GM12873 (cell line): ENCODE measurements at regions not wholly inside any gene's neighbourhood (a gene's known extent, or its start where the extent isn't known, plus 50 kb on each side); places are given as distances from the start of the nearest gene placed in this dataset.

ENCODE experiments used
- TF ChIP-seq, protein P1 (sequence below): IDR thresholded peaks from 2 replicates; pipeline ENCODE4 v1.5.1; 2012; ENCODE audit warnings: low read depth, mild to moderate bottlenecking, moderate library complexity, low read length, control low read depth; ENCODE audit not compliant: insufficient read depth; ENCODE audit errors: missing control alignments

DNA sequence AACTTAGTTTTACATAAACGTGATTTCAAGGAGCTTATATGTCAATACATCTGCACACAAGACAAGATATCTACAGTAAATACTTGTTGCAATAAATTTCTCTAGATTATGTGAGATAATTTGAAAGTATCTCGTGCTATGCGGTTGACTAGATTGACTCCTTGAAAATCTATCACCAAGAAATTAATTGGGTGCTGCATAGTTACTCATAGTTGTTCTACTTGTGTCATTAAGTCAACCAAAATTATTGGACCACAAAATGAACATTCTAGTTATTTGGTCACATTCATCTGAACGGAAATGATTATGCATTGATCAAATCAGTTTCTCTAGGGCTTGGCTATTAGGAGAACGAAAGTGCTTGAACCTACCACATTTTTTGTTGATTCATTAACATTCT lies 2291.5 kb downstream of the PCDH9 start:
- TF ChIP-seq, protein P1, sequence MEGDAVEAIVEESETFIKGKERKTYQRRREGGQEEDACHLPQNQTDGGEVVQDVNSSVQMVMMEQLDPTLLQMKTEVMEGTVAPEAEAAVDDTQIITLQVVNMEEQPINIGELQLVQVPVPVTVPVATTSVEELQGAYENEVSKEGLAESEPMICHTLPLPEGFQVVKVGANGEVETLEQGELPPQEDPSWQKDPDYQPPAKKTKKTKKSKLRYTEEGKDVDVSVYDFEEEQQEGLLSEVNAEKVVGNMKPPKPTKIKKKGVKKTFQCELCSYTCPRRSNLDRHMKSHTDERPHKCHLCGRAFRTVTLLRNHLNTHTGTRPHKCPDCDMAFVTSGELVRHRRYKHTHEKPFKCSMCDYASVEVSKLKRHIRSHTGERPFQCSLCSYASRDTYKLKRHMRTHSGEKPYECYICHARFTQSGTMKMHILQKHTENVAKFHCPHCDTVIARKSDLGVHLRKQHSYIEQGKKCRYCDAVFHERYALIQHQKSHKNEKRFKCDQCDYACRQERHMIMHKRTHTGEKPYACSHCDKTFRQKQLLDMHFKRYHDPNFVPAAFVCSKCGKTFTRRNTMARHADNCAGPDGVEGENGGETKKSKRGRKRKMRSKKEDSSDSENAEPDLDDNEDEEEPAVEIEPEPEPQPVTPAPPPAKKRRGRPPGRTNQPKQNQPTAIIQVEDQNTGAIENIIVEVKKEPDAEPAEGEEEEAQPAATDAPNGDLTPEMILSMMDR, result no peak

DNA sequence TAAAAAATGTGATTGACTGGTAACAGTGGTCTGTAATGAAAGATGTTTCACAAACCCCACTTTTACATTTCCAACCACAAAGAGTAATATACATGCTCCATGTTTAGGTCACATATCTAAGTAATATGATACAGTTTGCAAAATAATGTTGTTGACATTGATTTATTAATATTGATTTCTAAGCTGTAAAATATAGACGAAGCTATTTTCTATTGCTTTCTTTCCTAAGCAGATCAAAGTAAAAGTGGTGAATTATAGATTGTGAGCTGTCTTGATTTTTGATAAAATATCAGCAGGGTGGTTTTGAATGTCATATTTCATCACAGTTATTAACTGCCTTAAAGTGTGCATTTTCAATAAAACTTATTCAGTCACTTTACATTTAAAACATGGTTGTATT lies 2292.8 kb downstream of the PCDH9 start:
- TF ChIP-seq, protein P1, result no peak

DNA sequence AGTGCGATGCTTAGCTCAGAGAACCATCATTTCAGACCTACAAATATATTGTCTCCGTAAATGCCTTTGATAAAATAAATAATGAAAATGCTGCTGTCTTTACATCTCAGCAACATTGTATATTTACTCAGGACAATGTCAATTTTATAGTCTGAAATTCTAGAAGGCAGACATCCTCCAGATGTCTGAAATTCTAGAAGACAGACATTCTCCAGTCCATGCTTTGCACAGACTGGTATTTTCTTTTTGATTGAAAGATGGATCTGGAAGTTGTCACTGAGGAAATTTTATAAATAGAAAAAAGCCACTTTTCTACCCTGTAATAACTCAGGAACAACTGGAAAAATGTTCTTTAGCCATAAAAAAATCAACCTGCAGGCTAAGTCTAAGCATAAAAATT lies 2293.3 kb downstream of the PCDH9 start:
- TF ChIP-seq, protein P1, result no peak

DNA sequence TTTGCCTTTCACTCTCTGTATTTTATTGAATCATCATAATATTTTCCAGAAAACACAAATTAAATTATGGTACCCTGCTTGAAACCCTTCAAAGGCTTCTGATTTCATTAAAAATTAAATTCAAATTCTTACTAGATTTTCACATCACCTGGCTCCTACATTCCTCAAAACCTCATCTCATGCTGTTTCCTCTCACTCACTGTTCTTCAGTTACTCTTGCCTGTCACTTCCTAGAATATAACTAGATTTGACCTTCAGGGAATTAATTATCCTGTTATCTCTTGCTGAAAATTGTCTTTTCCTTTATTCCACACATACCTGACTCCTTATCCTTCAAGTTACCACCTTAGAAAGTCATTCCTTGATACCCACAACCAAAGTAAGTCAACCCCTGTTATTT lies 2294.7 kb downstream of the PCDH9 start:
- TF ChIP-seq, protein P1, result no peak

DNA sequence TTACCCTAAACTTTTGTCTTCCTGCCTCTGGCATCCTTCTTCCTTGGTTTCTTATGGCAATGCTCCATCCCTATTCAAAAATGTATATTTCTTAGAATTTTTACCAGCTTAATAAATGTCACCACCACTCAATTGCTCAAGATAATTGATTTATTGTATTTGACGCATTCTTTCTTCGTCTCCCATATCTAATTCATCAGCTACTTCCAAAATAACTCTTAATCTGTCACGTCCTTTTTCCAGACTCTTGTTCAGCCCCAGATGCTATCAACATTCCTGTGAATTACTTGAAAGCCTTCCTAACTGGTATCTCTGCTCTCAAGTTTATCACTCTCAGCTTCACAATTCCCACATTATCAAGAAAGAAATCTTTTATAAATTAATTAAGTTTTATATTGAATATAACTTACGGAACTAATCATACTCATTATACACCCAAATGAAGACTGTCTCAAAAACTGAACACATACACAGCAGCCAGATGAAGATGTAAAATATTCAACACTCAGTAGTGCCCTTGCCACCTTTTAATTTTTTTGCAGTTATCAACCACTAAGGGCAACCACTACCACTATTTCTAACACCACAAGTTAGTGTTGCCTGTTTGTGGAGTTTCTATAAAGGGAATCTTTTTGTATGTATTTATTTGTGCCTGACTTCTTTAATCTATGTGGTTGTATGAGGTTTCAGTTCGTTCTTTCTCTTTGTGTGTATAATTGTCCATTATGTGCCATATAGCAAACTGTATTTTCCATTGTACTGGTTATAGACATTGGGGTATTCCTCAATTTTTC lies 2295.4 kb downstream of the PCDH9 start:
- TF ChIP-seq, protein P1, result no peak

DNA sequence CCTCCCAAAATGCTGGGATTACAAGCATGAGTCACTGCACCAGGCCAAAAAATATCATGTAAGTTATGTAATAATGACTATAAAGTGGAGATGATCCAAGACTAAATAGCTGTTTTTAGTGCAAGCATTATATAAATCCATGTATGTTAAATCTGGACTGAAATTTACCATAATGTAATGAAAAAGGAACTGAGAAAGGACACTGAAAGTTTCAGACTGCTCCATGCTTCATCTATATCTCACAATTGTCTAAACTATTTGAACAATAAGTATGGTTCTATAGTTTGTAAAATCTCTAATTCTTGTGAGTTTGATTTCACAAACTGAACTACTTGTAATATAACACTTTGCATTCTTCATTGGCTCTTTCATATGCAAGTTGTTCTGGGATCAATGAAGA lies 2299.5 kb downstream of the PCDH9 start:
- TF ChIP-seq, protein P1, result no peak

DNA sequence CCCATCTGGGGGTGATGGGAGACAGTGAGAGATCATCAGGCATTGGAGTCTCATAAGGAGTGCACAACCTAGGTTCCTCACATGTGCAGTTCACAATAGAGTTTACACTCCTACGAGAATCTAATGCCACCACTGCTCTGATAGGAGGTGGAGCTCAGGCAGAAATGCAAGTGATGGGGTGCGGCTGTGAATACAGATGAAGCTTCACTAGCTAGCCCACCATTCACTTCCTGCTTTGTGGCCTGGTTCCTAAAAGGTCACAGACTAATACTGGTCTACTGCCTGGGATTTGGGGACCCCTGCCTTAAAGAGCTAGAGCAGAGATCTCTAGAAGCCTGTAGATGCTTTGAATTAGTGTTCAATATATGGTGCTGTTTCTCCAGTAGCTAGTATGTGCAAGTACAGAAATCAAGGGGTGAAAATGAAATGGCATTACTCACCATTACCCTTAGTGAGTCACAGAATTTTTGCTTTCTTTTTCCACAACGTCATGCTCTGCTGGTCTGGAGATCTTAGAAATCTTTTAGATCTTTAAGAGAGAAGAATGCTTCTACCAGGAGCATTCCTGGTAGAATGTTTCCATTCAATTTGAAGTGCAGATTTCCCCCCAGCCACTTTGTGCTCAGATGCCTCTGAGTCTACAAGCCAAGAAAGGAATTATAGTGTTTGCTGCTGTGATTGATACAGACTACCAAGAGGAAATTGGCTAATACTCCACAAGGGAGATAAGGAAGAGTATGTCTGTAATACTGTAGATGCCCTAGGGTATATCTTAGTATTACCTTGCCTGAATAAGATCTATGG lies 2301.2 kb downstream of the PCDH9 start:
- TF ChIP-seq, protein P1, result no peak
